ENCODE measurements at regions not wholly inside any gene's neighbourhood (a gene's known extent, or its start where the extent isn't known, plus 50 kb on each side); places are given as distances from the start of the nearest gene placed in this dataset.
"Not testable (repeated sequence)": the region's sequence is repeated elsewhere in the genome, so short reads cannot be mapped to it uniquely, and the experiment has no call there.

GRCh38 chr10:42690449-42691360 is 52.3 kb upstream of the ZNF33B start:
- Mint-ChIP-seq H3K36me3 (no peaks in the 10 kb centered on the region), H3K27ac (no peak overlapping the region), H3K9me3 (no peaks in the 10 kb centered on the region)
- DNase-seq (ENCODE audit: low spot score in 2 of 2) (no peak), ATAC-seq (no peak)

- H3K36me3 Mint-ChIP-seq: no peaks in the 10 kb centered on the region
- DNase-seq (ENCODE audit: low spot score in 2 of 2) (no peak), ATAC-seq (no peak)
- no peak overlapping the region for H3K27ac Mint-ChIP-seq
- H3K9me3 Mint-ChIP-seq: no peaks in the 10 kb centered on the region
Observed at GRCh38 chr10:42691361-42692120, 53.2 kb upstream of the ZNF33B start.

- no peaks in the 10 kb centered on the region for H3K36me3 Mint-ChIP-seq
Observed at GRCh38 chr10:42697926-42698325, 59.6 kb upstream of the ZNF33B start.

GRCh38 chr10:42707234-42707633 is 68.9 kb upstream of the ZNF33B start:
- H3K9me3 Mint-ChIP-seq: no peaks in the 10 kb centered on the region
- no peak overlapping the region for H3K27ac Mint-ChIP-seq
- H3K36me3 Mint-ChIP-seq: no peaks in the 10 kb centered on the region
- DNase-seq (ENCODE audit: low spot score in 2 of 2) (no peak), ATAC-seq (no peak)

More at GRCh38 chr10:42697926-42698325, 59.6 kb upstream of the ZNF33B start:
- ATAC-seq: no peak
- no peaks in the 10 kb centered on the region for H3K9me3 Mint-ChIP-seq
- no peak for DNase-seq (ENCODE audit: low spot score in 2 of 2)
- H3K27ac Mint-ChIP-seq: no peak overlapping the region

- H3K9me3 Mint-ChIP-seq; ATAC-seq; DNase-seq (ENCODE audit: low spot score in 2 of 2); H3K27ac Mint-ChIP-seq; H3K36me3 Mint-ChIP-seq: not testable (repeated sequence)
Observed at GRCh38 chr10:42719339-42719738, 63.3 kb upstream of the BMS1 start.

GRCh38 chr10:42722575-42722974 is 60.0 kb upstream of the BMS1 start:
- no peaks in the 10 kb centered on the region for H3K36me3 Mint-ChIP-seq

GRCh38 chr10:42723549-42723948 is 59.0 kb upstream of the BMS1 start:
- ATAC-seq: peak; percentile 48 to 90
- DNase-seq (ENCODE audit: low spot score in 2 of 2); H3K27ac Mint-ChIP-seq; H3K9me3 Mint-ChIP-seq; H3K36me3 Mint-ChIP-seq: not testable (repeated sequence)

More at GRCh38 chr10:42722575-42722974, 60.0 kb upstream of the BMS1 start:
- H3K9me3 Mint-ChIP-seq: no peaks in the 10 kb centered on the region
- DNase-seq (ENCODE audit: low spot score in 2 of 2) (no peak), ATAC-seq (no peak)
- no peak overlapping the region for H3K27ac Mint-ChIP-seq

GRCh38 chr10:42724660-42725059 is 57.9 kb upstream of the BMS1 start:
- not testable (repeated sequence) for ATAC-seq; H3K27ac Mint-ChIP-seq; H3K9me3 Mint-ChIP-seq; H3K36me3 Mint-ChIP-seq; DNase-seq (ENCODE audit: low spot score in 2 of 2)

- ATAC-seq (no peak), DNase-seq (ENCODE audit: low spot score in 2 of 2) (no peak)
- H3K36me3 Mint-ChIP-seq: no peaks in the 10 kb centered on the region
- no peak overlapping the region for H3K27ac Mint-ChIP-seq
- no peaks in the 10 kb centered on the region for H3K9me3 Mint-ChIP-seq
Observed at GRCh38 chr10:42732266-42732665, 50.3 kb upstream of the BMS1 start.

All from activated naive CD4-positive, alpha-beta T cell treated with anti-CD3 and anti-CD28 coated beads, Interleukin-2, amount 50 U/mL, for 72 hours (primary cell).